ENCODE measurements at regions not wholly inside any gene's neighbourhood (a gene's known extent, or its start where the extent isn't known, plus 50 kb on each side); places are given as distances from the start of the nearest gene placed in this dataset.
"Not testable (repeated sequence)": the region's sequence is repeated elsewhere in the genome, so short reads cannot be mapped to it uniquely, and the experiment has no call there.

- no peak for DNase-seq (ENCODE audit: low spot score)
Observed at GRCh38 chr9:108765265-108765664, 90.5 kb downstream of the ACTL7B start.

GRCh38 chr9:108762348-108763055 lies 93.3 kb downstream of the ACTL7B start:
- no peak for DNase-seq (ENCODE audit: low spot score)

- DNase-seq (ENCODE audit: low spot score) = peak; percentile 31
Observed at GRCh38 chr9:108761655-108762347, 94.0 kb downstream of the ACTL7B start.

- DNase-seq (ENCODE audit: low spot score) = no peak
Observed at GRCh38 chr9:108760841-108761240, 94.9 kb downstream of the ACTL7B start.

GRCh38 chr9:108759835-108760234 lies 96.0 kb downstream of the ACTL7B start:
- no peak for DNase-seq (ENCODE audit: low spot score)

- no peak for DNase-seq (ENCODE audit: low spot score)
Observed at GRCh38 chr9:108759399-108759798, 96.4 kb downstream of the ACTL7B start.

GRCh38 chr9:108756746-108757490 lies 98.9 kb downstream of the ACTL7B start:
- DNase-seq (ENCODE audit: low spot score) = no peak

- no peak for DNase-seq (ENCODE audit: low spot score)
Observed at GRCh38 chr9:108755979-108756378, 99.8 kb downstream of the ACTL7B start.

- no peak for DNase-seq (ENCODE audit: low spot score)
Observed at GRCh38 chr9:108751369-108751768, 104.4 kb downstream of the ACTL7B start.

GRCh38 chr9:108750661-108751215 lies 105.0 kb downstream of the ACTL7B start:
- no peak for DNase-seq (ENCODE audit: low spot score)

- no peak for DNase-seq (ENCODE audit: low spot score)
Observed at GRCh38 chr9:108748776-108749175, 107.0 kb downstream of the ACTL7B start.

- no peak for DNase-seq (ENCODE audit: low spot score)
Observed at GRCh38 chr9:108746864-108747263, 108.9 kb downstream of the ACTL7B start.

GRCh38 chr9:108746001-108746400 lies 109.8 kb downstream of the ACTL7B start:
- DNase-seq (ENCODE audit: low spot score) = no peak

- no peak for DNase-seq (ENCODE audit: low spot score)
Observed at GRCh38 chr9:108744641-108745040, 111.1 kb downstream of the ACTL7B start.

- no peak for DNase-seq (ENCODE audit: low spot score)
Observed at GRCh38 chr9:108743901-108744371, 111.8 kb downstream of the ACTL7B start.

- no peak for DNase-seq (ENCODE audit: low spot score)
Observed at GRCh38 chr9:108743416-108743815, 112.4 kb downstream of the ACTL7B start.

GRCh38 chr9:108742191-108742590 lies 113.6 kb downstream of the ACTL7B start:
- no peak for DNase-seq (ENCODE audit: low spot score)

- not testable (repeated sequence) for DNase-seq (ENCODE audit: low spot score)
Observed at GRCh38 chr9:108731292-108731691, 124.5 kb downstream of the ACTL7B start.

GRCh38 chr9:108727580-108728111 lies 128.1 kb downstream of the ACTL7B start:
- DNase-seq (ENCODE audit: low spot score) = peak; percentile 39

- no peak for DNase-seq (ENCODE audit: low spot score)
Observed at GRCh38 chr9:108724652-108725051, 131.1 kb downstream of the ACTL7B start.

- DNase-seq (ENCODE audit: low spot score) = no peak
Observed at GRCh38 chr9:108724122-108724521, 131.7 kb downstream of the ACTL7B start.

- DNase-seq (ENCODE audit: low spot score) = no peak
Observed at GRCh38 chr9:108722396-108722795, 133.4 kb downstream of the ACTL7B start.

Measured in H4 (cell line).